NCI-H1048 (cell line): ENCODE measurements at regions not wholly inside any gene's neighbourhood (a gene's known extent, or its start where the extent isn't known, plus 50 kb on each side); places are given as distances from the start of the nearest gene placed in this dataset.
"Not testable (repeated sequence)": the region's sequence is repeated elsewhere in the genome, so short reads cannot be mapped to it uniquely, and the experiment has no call there.

Source experiments
- DNase-seq: peaks from one replicate; lab custom pipeline; 2025; lab: John Stamatoyannopoulos, UW

DNA sequence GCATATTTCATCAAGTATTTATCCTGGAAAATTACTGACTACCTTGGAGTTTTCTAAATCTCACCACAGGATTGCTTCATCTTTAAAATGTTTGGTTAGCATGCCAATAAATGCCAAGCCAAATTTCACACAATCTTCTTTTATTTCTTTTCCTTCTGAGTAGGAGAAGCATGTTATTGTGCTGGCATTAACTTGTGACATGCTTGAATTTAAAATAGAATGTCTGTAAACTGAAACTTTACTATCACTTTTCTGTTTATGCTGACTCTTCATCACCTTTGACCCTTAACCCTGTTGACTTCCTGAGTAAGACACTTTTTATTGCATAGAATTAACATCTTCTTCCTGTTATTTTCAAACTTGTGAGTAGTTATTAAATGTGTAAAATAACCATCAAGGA, 56.2 kb upstream of the LRRTM4 start:
- no peak for DNase-seq

DNA sequence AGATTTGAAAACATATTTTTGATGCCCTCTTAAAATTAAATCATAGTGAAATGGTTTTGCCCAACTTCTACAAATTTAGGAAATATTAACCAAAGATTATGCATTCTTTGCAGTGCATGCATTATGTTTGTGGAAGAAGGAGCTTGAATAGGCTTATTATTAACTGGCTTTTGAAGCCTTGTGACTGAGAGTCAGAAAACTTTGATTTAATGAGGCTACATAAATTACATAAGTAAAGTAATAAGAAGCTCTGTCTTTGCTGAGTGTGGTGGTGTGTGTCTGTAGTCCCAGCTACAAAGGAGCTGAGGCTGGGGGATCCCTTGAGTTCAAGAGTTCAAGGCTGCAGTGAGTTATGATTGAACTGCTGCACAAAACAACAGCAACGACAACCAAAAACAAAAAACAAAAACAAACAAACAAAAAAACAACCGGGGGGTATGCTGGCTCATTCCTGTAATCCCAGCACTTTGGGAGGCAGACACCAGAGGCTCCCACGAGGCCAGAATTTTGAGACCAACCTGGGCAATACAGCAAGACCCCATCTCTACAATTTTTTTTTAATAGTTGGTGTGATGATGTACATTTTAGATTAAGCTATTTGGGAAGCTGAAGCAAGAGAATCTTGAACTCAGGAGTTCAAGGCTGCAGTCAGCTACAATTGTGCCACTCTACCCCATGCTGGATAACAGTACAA, 57.0 kb upstream of the LRRTM4 start:
- DNase-seq = no peak

DNA sequence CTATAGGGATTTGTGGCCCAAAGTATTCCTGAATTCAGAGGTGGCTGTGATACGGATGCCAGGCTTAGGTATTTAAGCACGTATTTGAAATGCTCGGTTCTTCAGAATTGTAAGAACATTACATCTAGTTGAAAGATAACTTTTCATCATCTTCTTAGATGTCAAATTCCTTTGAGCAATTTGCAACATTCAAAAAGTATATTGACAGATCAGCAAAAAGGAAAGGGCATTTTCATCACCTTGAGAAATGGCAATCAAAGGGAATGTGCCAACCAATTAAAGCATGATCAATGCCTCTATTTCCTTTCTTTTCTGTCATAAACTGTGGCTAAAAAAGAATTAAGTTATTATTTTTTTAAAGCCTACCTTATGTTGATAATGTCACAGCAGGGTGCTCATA, 66.3 kb upstream of the LRRTM4 start:
- DNase-seq = no peak

DNA sequence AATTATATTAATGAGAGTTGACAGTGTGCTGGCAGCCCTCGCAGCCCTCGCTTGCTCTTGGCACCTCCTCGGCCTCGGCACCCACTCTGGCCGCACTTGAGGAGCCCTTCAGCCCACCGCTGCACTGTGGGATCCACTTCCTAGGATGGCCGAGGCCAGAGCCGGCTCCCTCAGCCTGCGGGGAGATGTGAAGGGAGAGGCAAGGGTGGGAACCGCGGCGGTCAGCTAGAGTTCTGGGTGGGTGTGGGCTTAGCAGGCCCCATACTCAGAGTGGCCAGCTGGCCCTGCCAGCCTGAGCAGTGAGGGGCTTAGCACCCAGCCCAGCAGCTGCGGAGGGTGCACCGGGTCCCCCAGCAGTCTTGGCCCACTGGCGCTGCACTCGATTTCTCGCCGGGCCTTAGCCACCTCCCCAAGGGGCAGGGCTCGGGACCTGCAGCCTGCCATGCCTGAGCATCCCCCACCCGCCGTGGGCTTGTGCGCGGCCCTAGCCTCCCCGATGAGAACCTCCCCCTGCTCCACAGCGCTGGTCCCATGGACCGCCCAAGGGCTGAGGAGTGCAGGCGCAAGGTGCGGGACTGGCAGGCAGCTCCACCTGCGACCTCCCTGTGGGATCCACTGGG, 68.2 kb upstream of the LRRTM4 start:
- no peak for DNase-seq

DNA sequence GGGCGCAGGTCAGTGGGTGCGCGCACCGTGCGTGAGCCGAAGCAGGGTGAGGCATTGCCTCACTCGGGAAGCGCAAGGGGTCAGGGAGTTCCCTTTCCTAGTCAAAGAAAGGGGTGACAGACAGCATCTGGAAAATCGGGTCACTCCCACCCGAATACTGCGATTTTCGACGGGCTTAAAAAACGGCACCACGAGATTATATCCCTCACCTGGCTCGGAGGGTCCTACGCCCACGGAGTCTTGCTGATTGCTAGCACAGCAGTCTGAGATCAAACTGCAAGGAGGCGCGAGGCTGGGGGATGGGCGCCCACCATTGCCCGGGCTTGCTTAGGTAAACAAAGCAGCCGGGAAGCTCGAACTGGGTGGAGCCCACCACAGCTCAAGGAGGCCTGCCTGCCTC, 70.8 kb upstream of the LRRTM4 start:
- not testable (repeated sequence) for DNase-seq

DNA sequence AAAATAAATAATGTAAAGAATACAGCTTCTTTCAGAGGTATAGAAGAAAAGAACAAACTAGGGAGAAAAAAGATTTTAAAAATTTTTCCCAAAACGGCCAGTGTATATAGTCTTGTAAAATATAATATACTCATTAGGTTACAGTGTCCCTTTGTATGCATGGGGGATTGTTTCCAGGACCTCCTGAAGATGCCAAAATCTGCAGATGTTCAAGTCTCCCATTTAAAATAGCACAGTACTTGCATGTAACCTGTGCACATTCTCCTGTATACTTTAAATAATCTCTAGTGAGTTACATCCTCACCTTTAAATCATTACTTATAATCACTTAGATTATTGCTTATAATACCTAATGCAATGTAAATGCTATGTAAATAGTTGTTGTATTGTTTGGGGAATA, 80.6 kb upstream of the LRRTM4 start:
- DNase-seq = no peak

DNA sequence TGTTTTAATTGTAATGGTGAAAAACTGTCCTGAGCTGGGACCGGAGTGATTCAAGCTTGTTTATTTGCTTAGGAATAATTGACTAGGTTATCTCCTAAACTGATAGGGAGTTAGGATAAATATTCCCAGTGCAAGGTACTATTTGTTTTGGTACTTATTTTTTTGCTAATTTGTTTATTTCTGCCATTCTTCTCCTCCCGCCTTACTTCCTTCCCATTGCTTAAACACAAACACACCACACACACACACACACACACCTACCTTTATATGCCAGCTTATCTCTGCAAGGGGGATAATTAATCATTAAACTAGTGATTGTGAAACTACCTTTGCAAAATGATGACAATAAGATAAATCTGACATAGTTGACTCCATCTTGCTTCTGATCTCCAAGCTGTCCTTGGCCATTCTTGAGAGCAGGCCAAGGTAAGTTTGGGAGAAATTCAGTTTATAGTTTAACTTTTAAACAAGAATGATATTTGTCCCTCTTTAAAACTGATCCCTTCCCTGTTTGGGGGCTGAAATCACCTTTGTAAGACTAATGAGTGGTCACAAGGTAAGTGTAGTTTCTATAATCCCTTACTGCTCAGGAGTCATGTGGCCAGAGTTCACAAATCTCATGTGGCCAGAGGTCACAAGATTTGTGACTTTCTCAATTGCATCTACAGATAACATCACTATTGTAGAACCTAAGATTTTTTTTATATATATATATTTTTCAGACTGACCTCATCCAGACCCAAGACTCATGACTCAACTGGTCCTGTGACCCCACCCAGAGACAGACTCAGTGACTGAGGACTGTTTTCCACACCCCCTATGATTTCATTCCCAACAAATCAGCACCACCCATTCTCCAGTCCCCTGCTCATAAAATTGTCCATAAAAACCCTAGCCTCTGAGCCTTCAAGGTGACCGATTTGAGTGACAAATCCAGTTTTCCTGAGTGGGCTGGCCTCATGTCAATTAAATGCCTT, 83.1 kb upstream of the LRRTM4 start:
- no peak for DNase-seq

DNA sequence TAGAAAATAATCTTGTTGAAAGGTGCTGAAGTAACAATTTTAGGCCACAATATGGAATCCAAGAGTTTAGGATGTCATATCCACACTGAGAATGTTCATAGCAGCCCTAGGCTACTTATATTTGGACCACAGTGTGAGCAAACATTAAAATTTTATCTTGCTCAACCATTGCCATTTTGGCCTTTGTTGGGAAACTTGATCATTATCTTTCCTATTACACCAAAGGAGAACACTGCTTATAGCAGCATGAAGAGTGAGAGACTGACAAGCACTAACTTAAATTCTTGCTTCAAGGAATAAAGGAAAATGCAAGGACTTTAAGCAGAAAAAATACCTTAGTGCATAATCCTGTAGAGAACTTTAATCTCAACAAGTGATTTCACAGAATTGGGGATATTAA, 86.3 kb upstream of the LRRTM4 start:
- no peak for DNase-seq

DNA sequence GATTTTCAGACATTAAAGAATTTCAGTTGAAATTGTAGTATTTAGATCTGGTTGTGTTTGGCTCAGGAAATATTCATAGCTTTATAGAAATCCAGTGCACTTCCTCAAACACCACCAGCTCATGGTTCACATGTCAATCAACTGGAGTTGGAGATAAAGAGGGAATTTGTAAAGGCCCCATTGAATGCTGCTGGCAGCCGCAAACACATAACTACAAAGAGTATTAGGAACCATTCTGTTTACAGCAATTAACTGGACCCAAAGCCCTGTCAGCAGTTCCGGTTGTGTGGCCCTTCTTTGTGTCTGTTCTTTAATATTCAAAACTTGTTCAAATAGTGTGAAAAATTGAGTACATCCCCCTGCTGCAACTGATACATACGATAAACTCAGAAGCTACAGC, 107.4 kb upstream of the LRRTM4 start:
- no peak for DNase-seq

DNA sequence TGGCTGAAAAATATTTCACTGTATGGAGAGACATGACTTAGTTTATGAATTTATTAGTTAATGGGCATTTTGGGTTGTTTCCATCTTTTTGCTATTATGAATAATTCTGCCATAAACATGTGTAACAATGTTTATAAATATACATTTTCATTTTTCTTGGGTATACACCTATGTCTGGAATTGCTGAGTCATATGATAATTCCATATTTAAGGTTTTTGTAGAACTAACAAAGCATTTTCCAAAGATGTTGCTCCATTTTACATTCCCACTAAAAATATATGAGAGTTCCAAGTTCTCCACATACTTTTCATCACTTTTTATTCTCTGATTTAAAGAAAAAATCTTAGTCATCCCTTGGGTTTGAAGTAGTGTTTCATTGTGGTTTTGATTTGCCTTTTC, 108.8 kb upstream of the LRRTM4 start:
- DNase-seq = no peak

DNA sequence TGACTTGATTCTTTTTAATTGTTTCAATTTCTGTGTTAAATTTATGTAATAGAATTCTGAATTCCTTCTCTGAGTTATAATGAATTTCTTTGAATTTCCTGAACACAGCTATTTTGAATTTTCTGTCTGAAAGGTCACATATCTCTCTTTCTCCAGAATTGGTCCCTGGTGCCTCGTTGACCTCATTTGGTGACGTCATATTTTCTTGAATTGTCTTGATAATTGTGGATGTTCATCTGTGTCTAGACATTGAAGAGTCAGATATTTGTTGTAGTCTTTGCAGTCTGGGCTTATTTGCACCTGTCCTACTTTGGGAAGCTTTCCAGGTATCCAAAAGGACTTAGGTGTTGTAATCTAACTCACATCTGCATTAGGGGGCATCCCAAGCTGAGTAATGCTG, 111.4 kb upstream of the LRRTM4 start:
- no peak for DNase-seq

DNA sequence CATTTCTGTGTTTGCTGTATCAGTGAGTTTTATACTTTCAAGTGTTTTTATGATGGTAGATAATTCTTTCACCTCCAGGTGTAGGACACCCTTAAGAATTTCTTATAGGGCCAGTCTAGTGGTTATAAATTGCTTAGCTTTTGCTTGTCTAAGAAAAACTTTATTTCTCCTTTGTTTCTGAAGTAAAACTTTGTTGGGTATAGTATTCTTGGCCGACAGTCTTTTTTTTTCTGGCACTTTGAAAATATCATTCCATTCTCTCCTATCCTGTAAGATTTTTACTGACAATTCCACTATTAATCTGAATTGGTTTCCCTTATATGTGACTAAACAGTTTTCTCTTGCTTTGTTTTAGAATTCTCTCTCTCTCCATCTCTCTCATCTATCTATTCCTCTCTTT, 118.7 kb upstream of the LRRTM4 start:
- no peak for DNase-seq

DNA sequence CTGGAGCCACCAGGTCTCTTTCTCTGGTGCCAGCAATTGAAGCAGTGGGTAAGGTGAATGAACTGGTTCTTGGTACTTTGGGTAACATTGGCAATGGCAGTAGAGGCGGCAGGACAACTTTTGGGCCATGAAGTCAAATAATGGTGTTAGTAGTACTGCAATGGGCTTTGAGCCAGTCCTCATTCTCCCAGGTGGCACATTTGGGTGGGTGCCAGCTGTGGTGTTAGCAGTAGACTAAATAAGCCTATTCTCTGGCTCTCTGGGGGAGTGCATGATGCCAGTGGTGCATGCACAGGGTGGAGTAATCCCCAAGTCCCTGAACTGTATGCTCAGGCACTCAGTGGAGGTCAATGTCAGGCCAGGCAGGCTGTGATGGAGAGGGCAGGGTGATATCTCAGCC, 120.2 kb upstream of the LRRTM4 start:
- no peak for DNase-seq

DNA sequence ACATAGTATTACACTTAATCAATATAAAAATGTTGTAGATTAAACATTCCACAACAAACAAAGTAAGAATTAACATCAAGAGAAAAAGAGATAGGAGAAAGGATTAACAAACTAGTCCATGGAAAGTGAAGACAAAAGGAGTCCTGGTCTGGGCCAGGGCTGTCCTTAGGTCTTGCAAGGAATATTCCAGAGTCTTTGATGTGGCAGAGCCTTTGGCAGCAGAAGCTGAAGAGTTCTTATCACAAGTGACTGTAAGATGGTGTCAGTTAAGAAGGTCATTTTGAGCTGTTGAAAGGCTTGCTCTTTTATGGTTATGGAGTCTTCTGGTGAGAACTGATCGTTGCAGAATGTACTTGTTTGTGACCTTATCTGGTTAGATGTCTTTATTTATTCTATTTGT, 127.7 kb upstream of the LRRTM4 start:
- no peak for DNase-seq

DNA sequence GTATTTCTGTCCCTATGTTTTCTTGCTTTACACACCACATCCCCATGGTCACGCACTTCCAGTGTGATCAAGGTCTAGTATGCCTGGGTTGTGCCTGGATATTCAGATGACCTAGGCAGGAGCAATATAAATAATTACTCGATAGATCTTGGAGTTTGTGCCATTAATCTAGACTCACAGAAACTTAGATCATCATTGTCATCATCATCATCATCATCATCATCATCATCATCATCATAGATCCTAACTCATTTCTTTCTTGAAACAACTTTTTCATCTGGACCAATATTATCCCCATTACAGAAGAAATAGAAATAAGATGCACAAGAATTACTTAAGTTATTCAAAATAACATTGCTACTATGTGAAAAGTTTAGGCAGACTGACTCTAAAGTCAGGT, 130.3 kb upstream of the LRRTM4 start:
- no peak for DNase-seq

DNA sequence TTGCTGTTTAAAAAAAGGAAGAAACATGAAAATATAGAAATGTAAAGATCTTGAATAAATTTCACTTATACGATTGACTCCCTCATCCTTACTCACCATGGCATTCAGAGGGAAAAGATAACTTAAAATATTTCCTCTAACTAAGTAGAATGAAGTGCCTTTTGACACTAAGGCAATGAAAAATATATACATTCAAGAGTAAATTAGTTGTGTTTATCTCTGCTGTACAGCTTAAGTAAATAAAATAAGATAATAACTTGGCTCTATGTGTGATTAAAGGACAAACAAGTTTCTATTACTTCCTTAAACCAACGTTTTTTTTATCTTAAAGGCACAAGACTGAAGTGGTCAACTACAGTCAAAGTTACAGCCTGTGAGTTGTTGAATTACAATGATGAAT, 142.3 kb upstream of the LRRTM4 start:
- DNase-seq = no peak

DNA sequence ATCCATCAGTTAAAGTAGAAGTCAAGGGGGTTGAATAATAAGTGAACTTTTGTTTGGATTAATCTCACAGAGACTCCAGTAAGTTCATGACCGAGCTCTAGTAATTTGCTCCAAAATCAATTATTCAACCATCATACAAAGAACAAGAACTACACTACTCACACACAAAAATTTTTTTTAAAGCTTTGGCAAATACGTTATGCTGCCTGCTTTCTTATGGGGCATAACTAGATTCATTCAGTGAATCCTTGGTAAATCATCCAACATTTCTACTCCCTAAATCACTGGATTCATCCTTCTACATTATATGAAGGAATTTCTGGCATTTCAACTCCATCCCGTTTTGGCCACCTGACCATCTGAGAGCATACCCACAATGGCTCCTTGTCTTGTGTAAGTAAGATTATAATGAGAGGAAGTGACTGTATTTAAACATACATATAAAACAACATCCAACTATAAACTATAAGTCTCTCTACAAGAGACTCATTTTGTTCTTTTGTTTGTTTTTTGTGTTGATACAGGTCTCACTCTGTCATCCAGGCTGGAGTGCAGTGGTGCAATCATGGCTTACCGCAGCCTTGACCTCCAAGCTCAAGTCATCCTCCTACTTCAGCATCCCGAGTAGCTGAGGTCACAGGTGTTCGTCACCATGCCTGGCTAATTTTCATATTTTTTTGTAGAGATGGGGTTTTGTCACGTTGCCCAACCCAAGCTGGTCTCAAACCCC, 144.2 kb upstream of the LRRTM4 start:
- DNase-seq = no peak

DNA sequence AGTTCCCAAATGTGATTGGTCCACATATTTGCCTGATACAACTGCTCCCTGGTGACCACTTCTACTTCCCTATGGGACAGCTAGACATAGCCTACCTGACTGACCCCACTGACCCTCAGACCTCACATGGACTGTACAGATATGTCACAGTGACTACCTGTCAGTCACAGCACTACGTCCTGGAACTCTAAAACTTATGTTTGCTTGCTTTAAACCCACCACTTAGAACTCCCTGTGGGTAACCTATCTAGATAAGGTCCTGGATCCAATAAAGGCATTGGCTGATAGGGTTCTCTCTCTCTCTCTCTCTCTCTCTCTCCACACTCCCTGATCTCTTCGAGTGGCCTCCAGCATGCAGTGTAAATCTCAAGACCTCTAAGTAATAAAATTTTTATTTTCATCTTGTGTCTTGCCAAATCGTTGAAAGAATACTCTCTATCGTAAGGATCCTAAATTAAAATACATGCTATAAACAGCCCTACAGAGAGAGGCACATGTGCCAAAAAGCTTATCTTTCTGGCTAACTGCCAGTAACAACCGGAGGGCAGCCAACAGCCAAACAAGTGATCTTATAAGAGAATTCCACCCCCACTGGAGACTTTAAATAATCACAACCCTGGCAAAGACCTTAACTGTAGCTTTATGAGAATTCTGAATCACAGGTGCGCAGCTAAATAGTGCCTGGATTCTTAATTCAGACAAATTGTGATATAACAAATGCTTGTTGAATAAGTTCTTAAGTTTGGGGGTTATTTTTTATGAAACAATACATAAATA, 162.6 kb upstream of the LRRTM4 start:
- DNase-seq = not testable (repeated sequence)

DNA sequence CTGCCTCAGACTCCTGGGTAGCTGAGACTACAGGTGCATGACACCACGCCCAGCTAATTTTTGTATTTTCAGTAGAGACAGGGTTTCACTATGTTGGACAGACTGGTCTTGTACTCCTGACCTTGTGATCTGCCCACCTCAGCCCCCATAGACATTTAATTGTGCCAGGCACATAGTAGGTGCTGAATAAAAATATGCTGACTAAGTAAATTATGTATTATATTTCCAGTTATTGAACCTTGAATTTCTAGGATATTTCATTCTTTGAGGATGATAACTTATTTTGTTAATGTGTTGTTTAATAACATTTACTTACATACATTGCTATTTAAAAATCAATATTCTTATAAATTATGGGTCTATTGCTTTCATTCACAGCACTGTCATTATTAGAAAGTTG, 190.4 kb upstream of the LRRTM4 start:
- DNase-seq = no peak

DNA sequence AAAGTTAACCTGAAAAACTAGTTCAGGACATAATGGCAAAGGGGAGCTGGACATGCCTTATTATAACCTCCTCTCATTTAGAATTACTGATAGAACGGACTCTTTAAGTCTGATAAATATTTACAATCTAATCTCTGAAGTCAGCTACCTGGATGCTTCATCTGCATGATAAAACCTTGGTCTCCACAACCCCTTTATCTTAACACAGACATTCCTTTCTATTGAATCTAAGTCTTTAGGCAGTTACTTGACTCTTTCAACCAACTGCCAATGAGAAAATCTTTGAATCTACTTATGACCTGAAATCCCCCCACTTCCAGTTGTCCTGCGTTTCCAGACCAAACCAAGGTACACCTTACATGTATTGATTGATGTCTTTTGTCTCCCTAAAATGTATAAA, 191.2 kb upstream of the LRRTM4 start:
- no peak for DNase-seq

DNA sequence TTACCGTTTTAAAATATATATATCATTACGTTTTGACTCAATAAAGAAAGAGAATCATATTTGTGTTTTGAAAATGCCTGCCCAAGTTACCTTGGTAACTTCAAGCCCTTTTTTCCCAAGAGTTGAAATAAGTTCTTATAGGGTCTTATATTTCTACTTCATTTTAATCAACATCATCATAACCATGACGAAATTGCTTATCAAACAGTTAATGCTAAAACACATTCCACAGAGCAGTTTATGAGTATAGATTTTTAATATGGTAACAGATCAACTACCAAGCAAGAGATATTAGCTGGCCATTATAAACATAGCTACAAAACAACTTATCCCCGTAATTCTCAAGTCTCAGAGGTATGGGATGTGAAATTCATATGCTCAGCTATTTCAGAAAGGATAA, 197.9 kb upstream of the LRRTM4 start:
- no peak for DNase-seq

DNA sequence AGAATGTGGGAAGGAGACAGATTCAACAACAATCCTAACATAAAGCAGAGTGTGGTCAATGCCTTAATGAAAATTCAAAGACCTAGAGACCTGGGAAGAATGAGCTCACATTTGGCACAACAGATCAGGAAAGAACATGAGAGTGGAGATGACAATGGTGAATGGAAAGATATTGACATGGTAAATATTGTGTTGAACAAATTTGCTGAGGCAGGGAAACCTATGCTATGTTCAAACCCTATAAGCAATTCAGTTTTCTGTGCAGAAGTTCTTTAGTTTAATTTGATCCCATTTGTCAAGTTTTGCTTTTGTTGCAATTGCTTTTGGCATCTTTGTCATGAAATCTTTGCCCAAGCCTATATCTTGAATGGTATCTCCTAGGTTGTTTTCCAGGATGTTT, 199.4 kb upstream of the LRRTM4 start:
- DNase-seq = no peak
